HG02973 (cell line): ENCODE measurements at regions not wholly inside any gene's neighbourhood (a gene's known extent, or its start where the extent isn't known, plus 50 kb on each side); places are given as distances from the start of the nearest gene placed in this dataset.

Experiments
- ATAC-seq: cut with Tn5 transposase; IDR thresholded peaks from one replicate; pipeline ENCODE4 v1.9.1; 2021; ENCODE audit warnings: moderate library complexity; ENCODE audit not compliant: unreplicated experiment

- ATAC-seq: no peak
Observed at GRCh38 chr2:157179324-157180105, 78.0 kb upstream of the GALNT5 start.

- ATAC-seq: no peak
Observed at GRCh38 chr2:157180359-157180758, 77.1 kb upstream of the GALNT5 start.

- no peak for ATAC-seq
Observed at GRCh38 chr2:157181234-157181633, 76.3 kb upstream of the GALNT5 start.

DNA sequence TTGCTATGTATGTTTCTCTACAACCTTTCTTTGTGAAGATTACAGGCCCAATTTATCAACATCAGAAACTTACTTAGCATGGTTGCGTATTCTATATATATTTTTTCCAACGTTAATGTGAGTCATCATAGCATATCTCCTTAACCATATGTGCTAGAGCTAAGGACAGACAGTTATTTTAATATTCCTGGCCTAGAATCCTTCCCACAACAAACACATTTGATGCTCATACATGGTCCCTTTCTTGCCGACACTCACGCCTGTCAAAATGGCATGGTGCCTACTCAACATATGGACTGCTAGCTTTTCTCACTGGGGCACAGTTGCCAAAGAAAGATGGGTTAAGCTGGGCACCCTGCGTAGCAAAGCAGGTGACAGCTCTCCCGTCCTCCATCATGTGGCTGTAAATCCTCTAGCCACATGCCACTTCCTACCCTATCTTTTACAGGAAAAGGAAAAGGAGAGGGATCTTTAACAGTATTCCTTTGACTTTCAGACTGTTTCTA is 75.2 kb upstream of the GALNT5 start:
- no peak for ATAC-seq

- ATAC-seq: no peak
Observed at GRCh38 chr2:157182834-157183396, 74.6 kb upstream of the GALNT5 start.

DNA sequence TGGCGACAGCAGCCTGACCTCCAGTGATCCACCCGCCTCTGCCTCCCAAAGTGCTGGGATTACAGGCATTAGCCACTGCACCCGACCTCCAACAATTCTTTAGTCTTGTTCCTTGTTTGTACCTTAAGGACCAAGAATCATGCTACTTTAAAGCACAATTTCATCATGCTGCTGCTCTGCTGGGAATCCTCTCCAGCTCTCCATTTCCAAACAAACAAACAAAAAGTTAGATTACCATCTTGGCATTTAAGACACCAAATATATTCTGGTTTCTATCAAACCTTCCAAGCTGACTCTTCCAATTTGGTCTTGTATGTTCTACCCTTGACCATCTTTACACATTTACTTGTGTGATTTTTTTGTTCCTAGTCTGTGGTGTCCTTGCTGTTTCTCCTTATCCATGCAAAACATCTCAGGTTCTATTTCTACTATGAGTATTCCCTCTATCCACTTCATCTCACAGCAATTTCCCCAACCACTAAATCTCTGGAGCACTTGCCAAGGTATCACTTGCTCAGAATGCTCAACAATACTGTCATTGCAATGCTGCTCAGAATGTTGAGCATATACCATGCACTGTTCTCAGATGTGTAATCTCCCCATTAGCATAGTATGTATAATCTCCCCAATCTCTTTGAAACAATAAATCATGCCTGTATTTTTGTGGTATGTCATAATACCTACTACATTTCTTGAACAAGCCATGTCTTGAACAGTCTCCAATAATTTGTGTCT is 73.2 kb upstream of the GALNT5 start:
- no peak for ATAC-seq

DNA sequence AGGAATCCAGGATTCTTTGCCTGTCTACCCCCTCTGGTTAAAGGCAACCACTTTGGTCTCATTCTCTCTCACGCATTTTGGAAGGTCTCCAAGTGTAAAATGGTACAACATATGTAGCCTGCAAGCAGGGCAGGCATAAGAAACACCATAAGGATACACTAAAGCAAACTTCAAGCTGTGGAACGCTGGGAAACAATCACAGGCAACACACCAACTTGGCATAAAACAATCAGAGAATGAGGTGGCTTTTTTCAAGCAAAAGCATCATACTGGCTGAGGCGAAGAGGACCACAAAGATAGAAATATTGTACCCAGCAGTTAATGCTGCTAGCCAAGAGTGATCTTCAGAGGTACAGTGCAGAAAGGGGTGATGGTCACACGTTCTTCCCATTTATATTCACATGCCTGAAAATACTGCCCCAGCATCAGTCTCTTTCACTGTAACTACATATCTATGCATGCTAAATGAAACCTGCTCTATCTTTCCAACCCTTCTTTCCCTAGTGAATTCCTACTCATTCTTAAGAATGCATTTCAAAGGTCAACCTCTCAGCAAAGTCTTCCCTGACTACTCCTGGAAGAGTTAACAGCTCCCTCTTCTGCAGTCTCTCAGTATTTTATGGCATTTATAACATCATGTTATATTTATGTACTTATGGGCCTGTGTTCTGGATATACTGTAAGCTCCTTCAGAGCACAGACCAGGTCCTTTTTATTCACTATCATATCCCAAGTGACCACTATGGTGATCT is 71.9 kb upstream of the GALNT5 start:
- no peak for ATAC-seq

DNA sequence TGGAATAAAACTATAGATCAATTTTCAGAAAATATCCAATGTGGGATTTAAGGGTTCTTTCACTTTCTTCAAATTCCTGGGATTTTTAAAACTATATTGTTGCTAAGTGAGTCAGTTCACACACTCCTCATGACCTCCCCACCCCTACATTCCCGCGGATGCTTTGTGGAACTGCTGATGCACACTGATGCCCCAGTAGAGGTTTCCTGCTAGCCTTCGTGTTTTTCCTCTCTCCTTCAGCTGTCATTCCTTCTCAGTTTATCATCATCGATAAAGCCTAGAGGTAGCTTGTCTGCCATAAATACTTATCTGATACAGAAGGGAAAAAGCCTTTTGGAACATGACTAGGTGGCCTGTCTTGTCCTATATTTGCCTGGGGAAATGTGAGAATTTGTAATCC is 67.4 kb upstream of the GALNT5 start:
- no peak for ATAC-seq

DNA sequence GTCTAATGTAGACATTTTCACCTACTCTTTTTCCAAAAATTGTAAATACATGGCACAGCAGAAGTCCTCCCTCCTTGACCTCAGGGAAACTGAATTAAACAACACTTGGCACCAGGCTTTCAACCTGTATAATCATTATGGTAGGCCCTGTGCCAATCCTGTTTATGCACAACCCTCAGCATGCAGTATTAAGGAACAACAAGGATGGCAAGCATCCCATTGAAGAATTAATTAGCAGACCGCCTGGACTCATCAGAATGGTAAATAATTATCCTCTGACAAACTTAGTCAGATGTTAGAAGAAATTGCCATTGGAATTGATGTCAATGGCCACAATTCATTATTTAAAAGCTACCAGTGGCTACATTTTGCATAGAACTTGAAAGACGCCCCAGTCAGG is 66.3 kb upstream of the GALNT5 start:
- no peak for ATAC-seq

GRCh38 chr2:157192445-157193423 is 64.8 kb upstream of the GALNT5 start:
- peak; percentile 80 for ATAC-seq

- ATAC-seq: no peak
Observed at GRCh38 chr2:157193461-157193860, 64.0 kb upstream of the GALNT5 start.

DNA sequence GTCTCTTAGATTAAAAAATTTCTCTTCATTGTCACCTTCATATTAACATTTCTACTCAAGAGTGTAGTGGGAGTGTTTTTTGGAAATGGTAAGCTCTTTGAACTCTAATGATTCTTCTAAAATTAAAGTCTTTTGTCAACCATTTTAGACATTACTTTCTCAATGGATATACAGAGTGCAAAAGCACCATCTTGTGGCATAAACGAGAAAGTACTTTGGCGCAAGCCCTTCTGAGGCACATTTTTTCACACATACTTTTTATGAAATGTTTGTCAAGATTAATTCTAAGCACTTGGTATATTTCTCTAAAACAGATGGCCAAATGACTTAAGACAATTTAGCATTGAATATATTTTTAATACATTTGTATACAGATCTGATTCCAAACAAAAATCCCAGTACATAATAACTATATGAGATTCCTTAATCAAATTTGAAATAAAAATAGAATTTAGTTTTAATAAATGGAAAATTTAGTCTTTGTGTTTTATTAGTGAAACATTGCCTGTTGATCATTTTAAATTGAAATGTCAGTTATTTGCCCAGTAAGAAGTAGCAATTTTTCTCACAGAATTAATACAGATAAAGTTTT is 63.3 kb upstream of the GALNT5 start:
- ATAC-seq: peak; percentile 59

DNA sequence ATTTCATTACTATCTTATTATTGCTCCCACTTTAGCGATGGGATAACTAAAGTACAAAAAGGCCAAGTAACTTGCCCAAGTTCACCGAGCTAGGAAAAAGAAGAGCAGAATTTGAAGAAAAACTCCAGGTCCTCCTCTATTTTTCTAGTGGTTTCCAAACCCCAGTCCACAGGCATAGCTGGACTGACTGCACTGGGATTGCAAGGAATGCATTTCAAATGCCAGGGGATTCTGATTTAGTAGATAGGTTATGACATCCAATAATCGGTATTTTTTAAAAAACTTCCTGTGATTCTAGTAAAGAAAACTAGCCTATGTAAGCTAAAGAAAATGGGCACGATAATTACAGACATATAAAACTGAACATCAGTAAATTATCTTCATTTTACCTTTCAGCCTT is 62.7 kb upstream of the GALNT5 start:
- no peak for ATAC-seq

- ATAC-seq: no peak
Observed at GRCh38 chr2:157196956-157197355, 60.5 kb upstream of the GALNT5 start.

- ATAC-seq: no peak
Observed at GRCh38 chr2:157197848-157198247, 59.7 kb upstream of the GALNT5 start.

DNA sequence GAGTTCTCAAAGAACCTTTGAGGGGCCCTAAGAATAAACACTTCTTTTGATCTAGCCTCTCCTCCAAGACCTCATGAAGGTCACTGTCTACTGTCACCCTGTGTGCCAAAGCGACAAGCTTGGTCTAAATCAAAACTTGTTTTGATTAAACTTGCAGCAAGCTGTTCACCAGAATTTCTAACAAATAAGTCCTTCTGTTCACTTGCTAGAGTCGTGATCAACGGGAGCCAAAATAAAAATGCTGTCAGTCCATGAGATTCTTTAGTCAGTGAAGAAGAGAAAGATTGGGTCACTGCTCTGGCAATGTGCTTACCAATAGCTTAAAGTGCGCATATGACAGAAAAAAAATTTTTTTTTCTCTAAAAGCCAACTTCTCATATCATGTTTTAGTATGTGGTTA is 53.9 kb upstream of the GALNT5 start:
- no peak for ATAC-seq

DNA sequence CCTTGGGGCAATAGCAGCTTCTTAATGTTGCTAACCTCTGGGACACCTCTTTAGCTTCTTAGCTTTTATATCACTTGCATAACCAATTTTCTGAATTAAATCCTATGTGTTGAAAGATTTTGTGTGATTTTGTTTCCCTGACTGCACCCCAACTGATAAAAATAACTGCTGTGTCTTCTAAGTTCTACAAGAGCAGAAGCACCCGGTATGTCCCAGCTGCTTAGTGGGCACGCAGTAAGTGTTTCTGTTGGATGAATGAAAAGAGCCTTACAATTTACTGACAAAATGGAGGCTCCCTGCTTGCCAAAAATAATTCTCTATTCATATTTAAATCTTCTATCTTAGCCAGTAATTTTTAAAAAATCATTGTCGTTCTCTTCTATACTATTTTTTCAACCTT is 53.1 kb upstream of the GALNT5 start:
- no peak for ATAC-seq

- ATAC-seq: no peak
Observed at GRCh38 chr2:157206916-157207315, 50.6 kb upstream of the GALNT5 start.
